GM04504 (cell line): ENCODE measurements at regions not wholly inside any gene's neighbourhood (a gene's known extent, or its start where the extent isn't known, plus 50 kb on each side); places are given as distances from the start of the nearest gene placed in this dataset.
"Not testable (repeated sequence)": the region's sequence is repeated elsewhere in the genome, so short reads cannot be mapped to it uniquely, and the experiment has no call there.

Experiments used
- DNase-seq: peaks from one replicate; pipeline ENCODE4 v3.0.0-alpha.2; 2012; ENCODE audit warnings: low read depth

DNA sequence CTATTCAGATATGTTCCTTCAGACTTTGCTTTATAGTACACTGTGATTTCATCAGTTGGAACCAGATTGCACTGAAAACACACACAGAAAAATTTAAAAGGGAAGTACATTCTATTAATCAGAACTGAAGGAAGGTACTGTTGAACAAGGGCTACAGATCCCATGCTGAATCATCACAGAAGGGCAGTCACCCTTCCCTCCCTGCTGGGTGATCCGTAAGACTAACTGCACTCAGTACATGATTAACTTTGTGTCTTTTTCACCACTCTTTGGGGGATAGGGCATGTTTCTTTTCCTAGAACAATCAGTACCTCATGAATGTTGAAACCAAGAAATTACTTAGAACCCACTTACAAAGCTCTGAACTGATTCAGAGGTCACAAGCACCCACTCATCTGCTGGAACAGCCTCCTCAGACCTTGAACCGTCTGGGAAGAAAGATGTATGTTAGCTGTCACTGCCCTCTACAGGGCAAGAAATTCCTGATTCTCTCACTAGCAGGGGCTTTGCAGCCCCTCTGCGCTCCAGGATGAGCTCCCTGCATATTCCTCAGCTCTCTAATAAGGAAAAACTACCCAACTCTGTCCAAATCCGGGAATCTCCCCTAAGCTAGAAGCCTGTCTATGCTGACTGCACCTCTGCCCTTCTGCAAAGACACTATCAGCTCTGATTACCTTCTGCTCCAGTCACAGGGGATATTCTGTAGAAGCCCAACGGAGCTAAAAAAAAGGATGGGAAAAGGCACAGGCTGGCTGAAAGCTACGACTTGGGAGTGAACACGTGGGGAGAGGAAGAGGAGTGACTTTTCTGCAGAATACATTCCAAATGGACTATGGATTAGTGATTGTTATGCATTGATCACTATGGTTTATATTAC, 51.0 kb downstream of the IARS1 start:
- DNase-seq = peak; percentile 32

DNA sequence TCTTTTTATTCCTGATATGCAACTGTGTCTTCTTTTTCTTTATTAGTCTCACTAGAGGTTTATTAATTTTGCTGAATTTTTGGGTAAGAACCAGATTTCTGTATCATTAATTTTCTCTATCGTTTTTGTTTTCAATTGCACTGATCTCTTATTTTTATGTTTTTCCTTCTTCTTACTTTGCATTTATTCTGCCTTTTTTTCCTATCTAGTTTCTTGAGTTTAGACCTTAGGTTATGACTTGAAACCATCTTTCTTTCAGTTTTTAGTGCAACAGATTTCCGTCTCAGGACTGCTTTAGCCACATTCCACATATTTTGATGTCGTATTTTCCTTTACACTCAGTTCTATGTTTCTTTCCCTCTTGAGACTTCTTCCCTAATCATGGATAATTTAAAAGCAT, 56.6 kb downstream of the IARS1 start:
- no peak for DNase-seq

DNA sequence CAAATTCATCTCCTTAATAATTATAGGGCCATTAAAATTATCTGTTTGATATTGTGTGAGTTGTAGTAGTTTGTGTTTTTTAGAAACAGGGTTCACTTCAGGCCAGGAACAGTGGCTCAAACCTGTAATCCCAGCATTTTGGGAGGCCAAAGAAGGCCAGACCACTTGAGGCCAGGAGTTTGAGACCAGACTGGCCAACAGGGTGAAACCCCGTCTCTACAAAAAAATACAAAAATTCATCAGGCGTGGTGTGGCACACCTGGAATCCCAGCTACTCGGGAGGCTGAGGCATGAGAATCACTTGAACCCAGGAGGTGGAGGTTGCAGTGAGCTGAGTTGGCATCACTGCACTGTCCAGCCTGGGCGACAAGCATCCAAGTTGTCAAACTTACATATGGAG, 57.0 kb downstream of the IARS1 start:
- no peak for DNase-seq

DNA sequence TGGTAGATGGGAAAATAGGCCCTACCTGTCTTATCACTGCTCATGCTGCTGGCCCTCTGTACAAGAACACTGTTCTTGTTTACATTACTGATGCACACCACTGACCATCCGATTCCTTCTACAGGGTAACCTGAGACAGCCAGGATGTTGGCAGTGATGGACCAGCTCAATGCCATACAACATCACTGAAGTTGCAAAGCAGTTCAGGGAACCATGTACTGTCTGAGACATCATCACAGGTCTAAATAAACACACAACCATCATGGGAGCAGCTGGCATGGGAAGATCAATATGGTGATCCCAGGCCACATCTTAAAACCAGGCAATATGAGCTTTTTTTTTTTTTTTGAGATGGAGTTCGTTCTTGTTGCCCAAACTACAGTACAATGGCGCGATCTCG, 59.0 kb downstream of the IARS1 start:
- no peak for DNase-seq

DNA sequence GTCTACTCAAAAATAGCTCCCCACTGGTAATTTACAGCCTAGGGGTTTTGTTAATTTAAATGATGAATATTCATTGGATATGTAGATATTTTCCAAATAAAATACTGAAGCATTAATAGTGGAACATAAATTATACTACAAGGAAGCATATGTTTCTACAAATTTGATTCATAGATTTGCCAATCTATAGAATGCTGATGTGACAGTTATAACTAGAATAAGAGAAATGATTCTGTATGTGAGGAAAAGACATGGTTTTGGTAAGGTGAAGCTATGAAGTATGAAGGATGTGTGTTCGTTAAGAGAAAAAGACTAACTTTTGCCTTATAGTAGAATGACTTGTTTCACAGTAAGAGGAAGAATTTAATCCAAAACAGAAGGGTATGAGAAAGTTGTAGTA, 61.3 kb downstream of the IARS1 start:
- DNase-seq = no peak

DNA sequence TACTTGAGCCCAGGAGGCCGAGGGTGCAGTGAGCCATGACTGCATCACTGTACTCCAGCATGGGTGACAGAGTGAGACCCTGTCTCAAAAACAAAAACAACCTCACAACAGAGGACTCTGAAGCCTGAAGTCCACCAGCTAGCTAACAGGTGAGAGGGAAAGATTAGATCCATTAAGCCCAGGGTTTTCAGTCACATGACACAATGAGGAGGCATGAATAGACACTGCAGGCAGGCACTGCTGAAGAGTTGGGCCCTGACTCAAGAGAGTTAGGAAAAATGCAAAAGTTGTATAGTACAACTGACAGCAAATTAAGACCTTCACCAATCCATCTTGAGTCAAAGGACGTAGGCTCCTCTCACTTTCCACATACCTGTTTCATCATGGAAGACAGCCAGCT, 64.9 kb downstream of the IARS1 start:
- no peak for DNase-seq

DNA sequence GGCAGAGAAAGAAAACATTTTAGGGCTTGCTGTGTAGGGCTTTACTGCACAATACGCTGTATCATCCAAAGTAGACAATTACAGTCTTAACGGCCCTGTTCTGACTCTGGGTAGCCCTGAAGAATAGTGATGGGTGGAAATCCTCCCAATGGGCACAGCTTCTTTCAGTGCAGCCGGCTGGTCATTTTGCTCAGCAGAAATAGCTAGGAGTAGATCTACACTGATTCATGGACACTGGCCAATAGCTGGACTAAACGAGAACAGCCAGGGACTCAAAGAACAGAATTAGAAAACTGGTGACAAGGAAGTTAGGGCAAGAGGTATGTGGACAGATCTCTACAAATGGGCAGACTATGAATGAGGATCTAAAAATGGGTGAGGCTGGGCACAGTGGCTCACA, 69.3 kb downstream of the IARS1 start:
- DNase-seq = no peak

DNA sequence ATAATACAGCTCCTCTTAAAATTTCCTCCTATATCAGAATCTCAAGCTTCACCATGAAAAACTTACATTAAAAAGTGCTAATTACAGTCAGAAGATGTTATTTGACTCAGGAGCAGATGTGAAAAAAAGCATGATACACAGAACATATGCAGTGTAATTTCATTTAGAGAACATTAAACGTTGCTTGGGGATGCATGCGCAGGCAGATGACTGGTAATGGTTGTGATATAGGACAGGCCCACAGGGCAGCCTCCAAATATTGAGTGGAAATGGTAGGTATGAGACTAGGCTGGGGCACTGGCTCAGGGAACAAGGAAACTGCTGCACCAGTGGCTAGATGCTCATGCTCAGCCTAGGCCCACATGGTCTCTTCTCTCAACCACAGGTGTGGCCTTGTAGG, 69.7 kb downstream of the IARS1 start:
- DNase-seq = no peak

DNA sequence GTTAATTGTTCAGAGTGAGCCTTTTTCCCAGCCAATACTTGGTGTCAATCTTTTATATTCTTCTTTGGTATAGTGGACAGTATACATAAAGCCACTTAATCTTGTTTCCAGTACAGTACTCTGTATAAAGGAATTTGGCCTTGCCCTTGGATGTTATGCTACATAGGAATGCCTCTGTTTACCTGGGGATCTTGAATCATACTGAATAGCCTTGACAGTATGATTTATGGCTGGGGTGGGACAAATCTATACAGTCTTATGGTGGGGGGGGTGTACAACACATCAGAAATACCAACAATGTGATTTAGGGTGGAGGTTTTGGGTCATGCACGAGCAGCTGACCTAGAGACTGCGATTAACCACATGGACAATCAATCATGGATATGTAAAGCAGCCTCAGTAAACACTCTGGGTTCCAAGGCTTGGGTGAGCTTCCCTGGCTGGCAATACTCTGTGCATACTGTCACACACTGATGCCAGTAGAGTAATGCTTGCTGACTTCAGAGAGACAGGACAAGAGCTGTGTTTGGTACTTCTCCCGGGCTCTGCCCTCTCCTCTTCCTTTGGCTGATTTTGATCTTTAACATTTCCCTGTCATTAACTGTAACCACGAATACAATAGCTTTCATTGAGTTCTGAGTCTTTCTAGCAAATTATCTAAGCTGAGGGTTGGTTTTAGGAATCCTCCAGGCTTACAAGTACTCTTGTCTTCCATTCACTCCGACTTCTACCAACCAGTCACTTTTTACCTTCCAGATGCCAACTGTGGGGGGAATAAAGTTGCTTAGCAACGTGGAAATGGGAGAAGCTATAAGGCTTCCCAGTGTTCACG, 84.6 kb downstream of the IARS1 start:
- no peak for DNase-seq

DNA sequence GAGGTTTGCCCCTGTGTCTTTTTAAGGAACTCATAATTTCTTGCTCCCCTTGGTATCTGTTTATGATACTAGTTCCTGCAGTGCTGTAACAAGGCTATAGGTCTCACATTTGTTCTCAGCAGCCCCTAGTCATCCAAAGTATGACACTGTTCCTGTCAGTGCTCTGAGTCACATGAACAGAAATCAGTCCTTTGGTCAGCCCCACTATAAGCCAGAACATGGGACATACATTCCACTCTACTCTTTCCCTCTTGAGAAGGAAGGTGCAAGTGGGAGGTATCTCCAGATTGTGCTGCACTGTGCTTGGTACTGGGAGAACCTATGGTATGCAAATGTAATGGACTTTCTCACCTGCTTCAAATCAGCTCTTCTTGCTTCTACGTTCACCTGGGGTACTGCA, 87.0 kb downstream of the IARS1 start:
- DNase-seq = no peak

DNA sequence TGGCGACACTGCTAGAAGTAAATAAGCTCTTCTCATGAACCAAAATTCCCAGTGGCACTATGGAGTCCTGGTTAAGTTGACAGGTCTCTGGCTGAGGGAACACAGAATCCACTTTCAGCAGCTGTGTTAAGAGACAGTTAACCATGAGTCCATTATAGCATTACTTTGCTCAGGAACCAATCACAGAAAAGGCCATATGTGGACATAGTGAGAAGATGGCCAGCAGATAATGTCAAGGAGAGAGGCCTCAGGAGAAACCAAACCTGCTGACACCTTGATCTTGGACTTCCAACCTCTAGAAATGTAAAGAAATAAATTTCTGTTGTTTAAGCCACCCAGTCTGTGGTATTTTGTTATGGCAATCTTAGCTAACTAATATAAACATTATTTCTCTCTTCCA, 88.7 kb upstream of the SPTLC1 start:
- DNase-seq = not testable (repeated sequence)

DNA sequence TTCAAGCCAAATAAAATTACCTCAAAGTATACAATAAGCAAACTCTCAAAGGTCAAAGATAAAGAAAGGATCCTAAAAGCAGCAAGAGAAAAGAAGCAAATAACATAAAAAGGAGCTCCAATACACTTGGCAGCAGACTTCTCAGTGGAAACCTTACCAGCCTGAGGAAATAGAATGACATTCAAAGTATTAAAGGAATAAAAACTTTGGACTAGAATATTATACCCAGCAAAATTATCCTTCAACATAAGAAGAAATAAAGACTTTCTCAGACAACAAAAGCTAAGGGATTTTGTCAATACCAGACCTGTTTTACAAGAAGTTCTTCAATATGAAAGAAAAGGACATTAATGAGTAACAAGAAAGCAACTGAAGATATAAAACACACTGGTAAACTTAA, 83.0 kb upstream of the SPTLC1 start:
- not testable (repeated sequence) for DNase-seq

DNA sequence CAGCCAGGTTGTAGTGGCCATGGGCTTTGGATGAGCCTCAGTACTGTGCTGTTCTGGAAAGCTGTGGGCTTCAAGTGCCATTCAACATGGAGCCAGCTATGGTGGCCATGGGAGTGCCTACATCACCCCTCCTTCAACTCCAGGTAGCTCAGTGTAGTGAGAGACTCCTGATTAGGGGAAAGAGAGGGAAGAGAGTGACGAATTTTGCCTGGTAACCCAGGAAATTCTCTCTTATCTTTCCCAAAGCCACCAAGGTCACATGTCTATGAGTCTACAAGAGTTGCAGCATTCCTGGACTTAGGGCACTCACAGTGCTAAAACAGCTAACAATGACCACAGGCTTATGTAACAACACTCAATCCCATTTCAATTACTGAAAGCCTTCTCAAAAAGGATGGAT, 81.7 kb upstream of the SPTLC1 start:
- peak; percentile 42 for DNase-seq

DNA sequence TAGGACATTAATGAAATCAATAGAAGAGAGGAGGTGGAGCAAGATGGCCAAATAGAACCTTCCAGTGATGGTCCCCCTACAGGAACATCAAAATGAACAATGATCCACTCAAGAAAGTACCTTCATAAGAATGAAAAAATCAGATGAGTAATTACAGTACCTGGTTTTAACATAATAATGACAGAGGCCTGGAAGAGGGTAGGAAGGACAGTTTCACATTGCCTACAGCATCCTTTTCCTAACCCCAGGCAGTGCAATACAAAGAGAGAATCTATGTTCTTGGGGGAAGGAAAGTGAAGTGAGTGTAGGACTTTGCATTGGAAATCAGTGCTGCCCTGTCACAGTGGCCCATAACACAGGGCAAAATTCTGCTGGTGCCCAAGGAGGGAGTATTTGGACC, 81.2 kb upstream of the SPTLC1 start:
- DNase-seq = no peak

DNA sequence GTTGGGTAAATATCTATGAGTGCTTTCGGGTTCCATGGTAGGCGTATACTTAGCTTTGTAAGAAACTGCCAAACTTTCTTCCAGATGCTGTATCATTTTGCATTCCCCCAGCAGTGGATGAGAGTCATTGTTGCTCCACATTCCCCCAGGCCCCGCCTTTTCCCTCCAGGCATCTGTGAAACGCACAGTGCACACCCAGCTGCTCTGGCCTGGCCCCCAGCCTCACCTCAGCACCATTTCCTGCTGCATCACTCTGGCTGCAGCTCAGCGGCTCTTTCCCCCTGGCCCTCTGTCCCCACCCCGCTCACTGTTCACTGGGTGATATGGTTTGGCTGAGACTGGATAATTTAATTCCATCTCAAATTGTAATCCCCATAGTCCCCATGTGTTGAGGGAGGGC, 76.6 kb upstream of the SPTLC1 start:
- DNase-seq = peak; percentile 44

DNA sequence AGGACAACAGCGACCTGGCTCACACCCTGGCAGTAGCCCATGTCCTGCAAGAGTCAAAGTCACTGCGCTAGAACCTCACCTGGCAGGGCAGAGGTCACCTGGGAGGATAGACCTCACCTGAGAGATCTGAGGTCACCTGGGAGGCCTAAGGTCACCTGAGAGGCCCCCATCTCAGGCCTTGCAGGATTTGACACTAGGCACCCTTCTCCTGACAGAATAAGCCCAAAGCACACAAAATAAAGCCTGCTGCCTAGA, 75.2 kb upstream of the SPTLC1 start:
- no peak for DNase-seq

DNA sequence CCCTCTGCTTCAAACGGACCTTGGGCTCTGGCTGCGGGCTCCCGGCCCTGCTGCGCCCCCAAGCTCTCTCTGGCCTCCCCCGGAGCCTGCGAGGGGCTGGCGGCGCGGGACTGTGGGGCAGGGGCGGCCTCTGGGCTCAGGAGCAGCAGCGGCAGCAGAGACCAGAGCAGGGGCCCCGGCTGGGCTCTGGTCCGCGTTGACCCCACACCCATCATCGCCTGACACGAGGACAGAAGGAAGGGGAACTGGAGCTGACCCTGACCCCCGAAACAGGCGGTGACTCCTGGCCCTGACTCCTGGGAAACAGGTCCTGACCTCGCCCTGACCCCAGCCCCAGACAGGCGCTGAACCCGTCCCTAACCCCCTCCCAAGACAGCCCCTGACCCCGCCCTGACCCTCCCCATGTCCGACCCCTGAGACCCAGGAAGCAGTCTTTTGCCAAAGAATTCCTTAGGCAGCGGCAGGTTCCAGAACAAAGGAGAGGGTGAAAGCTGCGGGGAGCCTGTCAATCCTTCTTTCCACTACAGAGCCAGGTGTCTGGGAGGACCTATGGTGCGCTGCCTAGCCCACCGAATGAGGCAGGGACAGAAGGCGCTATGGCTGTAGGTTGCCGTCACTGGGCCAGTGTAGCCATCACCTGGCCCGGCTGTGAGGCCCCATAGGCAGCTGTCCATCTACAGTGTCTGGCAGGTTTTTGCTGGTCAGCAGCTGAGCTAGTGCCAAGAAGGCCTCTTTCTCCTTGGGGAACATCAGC, 74.7 kb upstream of the SPTLC1 start:
- no peak for DNase-seq

DNA sequence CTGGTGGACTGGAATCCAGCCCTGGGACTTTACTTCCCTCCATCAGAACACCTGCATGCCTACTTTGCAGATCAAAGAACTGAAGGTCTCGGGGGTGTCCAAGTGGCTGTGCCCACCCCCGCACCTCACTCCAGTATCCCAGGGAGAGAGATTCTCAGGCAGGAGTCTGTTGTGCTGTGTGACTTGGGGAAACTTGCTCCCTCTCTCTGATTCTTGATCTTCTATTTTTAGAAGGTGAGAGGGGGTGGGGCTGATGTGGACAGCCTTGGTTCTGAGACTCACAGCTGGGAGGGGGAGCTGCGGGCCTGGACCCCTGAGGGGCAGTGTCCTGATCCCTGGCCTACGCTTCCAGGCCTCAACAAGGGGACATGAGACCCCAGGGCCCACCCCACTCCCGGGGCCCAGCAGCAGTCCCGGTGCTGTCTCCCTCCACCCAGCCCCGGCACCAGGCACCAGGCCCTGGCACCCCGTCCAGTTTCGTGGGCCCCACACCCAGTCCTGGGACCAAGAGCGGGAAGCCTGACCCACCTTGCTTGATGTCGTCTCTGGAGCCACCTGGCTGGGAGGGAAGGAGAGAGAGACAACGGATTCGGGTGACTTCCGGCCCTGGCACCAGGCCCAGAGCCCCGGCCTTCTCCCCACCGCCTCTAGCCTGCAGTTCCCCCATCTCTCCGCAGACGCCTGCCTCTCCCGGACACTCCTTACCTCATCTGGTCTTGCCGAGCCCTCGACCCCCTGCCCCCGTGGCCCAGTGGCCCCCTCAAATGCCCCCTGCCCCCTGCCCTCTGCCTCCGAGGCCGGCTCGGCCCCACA, 74.0 kb upstream of the SPTLC1 start:
- DNase-seq = no peak

DNA sequence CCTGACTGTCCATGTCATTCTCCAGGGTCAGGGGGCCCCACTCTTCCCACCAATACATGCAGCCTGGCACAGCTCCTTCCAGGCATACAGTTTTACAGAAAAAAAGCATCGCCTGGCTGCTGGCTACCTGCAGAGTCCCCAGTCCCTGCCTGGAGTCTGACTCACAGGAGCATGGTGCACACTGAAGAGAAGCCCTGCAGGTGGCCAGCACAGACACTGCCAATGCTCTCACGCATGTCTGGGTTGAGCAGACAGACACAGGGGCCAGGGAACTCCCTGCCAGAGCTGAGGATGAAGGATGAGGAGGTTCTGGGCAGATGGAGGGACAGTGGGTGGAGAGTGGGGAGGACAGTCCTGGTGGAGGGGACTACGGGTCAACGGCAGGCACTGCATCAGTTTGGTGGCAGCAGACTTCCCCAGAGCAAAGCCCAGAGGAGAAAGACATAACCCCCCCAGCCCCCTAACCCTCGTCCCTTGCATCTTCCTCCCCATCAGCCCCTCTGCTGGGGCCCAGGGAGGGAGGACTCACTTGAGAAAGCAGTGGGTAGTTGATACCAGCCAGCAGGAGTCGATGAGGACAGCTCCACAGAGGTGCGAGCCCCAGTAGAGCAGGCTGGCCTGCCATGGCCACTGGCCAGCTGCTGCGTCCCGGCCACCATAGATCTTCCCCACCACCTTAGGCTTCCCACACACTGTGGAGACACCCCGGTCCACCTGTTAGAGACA, 72.9 kb upstream of the SPTLC1 start:
- DNase-seq = no peak

DNA sequence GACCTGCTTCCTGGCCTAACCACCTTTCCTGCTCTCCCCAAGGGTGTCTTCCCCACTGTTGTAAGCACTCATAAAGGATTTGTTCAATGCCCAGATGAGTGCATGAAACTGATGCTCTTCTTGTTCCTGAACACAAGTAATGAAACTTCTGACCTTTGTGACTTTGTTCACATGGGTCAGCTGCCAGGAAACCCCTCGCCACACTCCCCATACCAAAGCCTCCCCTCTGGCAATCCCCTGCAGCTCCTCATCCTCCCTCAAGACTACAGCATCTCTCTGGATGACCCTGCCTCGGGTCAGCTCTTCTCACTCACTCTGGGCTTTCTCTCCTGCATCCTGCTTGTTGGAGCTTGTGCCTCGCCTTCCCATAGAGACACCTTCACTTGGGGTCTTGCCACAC, 72.2 kb upstream of the SPTLC1 start:
- no peak for DNase-seq

DNA sequence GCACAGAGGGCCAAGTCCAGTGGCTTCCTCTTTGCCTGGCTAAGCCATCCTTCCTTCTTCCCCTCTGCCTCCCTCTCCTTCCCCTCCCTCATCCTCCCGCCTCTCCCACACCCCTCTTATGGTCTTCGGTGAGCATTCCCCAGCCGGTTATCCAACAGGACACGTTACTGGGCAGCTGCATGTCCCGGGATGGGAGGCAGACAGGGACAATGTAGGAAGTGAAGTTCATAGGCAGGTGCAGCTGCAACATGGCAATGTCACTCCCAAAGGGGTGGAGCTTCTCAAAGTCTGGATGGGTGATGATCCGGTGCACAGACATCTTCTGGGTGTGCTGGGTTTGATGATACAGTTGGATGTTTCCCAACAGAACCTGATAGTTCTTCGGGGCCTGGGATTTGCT, 71.4 kb upstream of the SPTLC1 start:
- DNase-seq = no peak
